ENCODE measurements at regions not wholly inside any gene's neighbourhood (a gene's known extent, or its start where the extent isn't known, plus 50 kb on each side); places are given as distances from the start of the nearest gene placed in this dataset.
"Not testable (repeated sequence)": the region's sequence is repeated elsewhere in the genome, so short reads cannot be mapped to it uniquely, and the experiment has no call there.

DNA sequence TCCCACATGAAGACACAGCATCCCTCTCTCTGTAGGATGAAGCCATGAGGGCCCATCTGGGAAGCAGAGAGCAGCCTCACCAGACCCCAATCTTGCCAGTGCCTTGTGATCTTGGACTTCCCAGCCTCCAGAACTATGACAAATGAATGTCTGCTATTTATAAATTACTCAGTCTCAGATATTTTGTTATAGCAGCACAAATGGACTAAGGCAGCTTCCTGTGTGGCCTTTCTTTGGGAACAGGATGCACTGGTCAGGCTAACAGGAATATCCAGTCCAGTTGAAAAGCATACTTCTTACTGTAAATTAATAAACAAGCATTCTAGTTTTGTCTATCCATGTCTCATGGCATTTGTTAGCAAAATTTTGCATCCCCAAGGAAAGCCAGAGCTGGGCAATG, 134.1 kb upstream of the ETV3 start:
- H3K4me3 ChIP-seq (ENCODE audit: low read length), result no peak overlapping the region
- H3K9ac ChIP-seq (ENCODE audit: low read depth, low read length), result no peak overlapping the region
- H3K27me3 ChIP-seq (ENCODE audit: insufficient read depth, low read length), result peaks cover 57% of the 10 kb centered on the region
- no peaks in the 10 kb centered on the region for H3K9me3 ChIP-seq (ENCODE audit: insufficient read depth, low read depth, low read length)
- no peaks in the 10 kb centered on the region for H3K36me3 ChIP-seq (ENCODE audit: insufficient read depth, low read depth, low read length)
- peaks cover 27% of the 10 kb centered on the region for H3K4me1 ChIP-seq (ENCODE audit: insufficient read depth, low read length)
- no peak overlapping the region for H3K27ac ChIP-seq (ENCODE audit: low read length)

DNA sequence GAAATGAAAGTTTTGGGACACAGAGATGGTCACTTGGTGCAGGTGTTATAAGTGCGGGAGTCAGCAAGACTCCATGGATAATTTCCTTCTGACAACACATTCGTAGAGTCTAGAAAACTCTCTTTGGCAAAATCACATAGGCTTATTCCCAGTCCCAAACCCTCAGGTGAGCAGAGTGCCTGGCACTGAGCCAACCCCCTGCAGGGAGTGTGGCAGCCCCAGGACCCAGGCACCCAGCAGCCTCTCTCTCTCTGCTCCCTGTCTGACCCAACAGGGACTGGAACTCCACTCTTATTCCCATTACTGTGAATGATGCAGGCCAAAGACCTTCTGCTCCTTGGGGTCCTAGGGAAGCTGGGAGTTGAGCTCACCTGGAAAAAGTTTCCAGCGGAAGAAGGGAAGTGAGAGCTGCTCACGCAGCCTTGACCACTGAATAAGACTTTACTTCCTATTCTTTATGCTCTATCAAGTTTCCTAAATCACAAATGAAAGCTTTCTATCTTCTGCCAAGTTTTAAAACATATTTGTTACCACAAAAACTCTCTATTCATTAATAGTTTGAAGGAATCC, 132.6 kb upstream of the ETV3 start:
- H3K9me3 ChIP-seq (ENCODE audit: insufficient read depth, low read depth, low read length), result no peaks in the 10 kb centered on the region
- H3K4me3 ChIP-seq (ENCODE audit: low read length), result no peak overlapping the region
- H3K27me3 ChIP-seq (ENCODE audit: insufficient read depth, low read length), result peaks cover 49% of the 10 kb centered on the region

DNA sequence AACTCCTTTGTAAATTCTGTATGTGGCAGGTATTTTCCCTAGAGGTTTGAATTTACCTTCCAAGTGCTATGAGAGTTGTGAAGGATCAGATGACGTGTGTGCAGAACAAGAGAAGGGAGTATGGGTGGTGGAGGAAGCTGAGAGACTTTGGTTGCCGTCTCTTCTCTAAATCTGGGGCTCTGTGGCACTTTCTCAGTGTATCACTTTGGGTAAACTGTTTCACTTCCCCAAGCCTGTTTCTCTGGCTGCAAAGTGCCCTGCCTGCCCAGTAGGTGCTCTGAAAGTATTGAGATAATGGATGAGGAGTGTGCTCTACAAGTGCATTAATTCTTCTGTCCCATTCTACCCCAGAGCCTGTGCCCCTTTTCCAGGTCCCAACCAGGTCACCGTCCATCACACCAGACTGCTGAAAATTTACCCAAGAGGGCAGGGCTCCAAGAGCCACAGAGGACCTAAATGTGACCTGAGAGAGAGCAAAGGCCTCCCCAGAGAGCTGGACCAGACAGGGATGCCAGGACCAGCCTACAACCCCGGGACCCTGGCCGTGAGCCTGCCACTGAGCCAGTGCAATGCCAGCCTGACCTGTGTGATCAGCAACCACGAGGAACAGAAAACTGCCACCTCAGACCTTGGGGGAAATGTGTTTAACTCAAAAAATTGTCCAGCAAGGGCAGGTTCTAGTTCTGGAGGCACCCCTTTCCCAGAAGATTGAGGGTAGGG, 131.6 kb upstream of the ETV3 start:
- H3K36me3 ChIP-seq (ENCODE audit: insufficient read depth, low read depth, low read length), result no peaks in the 10 kb centered on the region
- H3K4me3 ChIP-seq (ENCODE audit: low read length), result no peak overlapping the region
- H3K27ac ChIP-seq (ENCODE audit: low read length), result no peak overlapping the region
- H3K9me3 ChIP-seq (ENCODE audit: insufficient read depth, low read depth, low read length), result no peaks in the 10 kb centered on the region
- H3K27me3 ChIP-seq (ENCODE audit: insufficient read depth, low read length), result peaks cover 40% of the 10 kb centered on the region
- H3K9ac ChIP-seq (ENCODE audit: low read depth, low read length), result no peak overlapping the region
- peaks cover 18% of the 10 kb centered on the region for H3K4me1 ChIP-seq (ENCODE audit: insufficient read depth, low read length)

More for the DNA sequence above, 132.6 kb upstream of the ETV3 start:
- Histone ChIP-seq H3K4me1 (ENCODE audit: insufficient read depth, low read length) (peaks cover 27% of the 10 kb centered on the region), H3K9ac (ENCODE audit: low read depth, low read length) (no peak overlapping the region), H3K27ac (ENCODE audit: low read length) (no peak overlapping the region), H3K36me3 (ENCODE audit: insufficient read depth, low read depth, low read length) (no peaks in the 10 kb centered on the region)

- H3K9me3 ChIP-seq (ENCODE audit: insufficient read depth, low read depth, low read length), result no peaks in the 10 kb centered on the region
- H3K27me3 ChIP-seq (ENCODE audit: insufficient read depth, low read length), result no peaks in the 10 kb centered on the region
- no peak overlapping the region for H3K4me3 ChIP-seq (ENCODE audit: low read length)
- no peak overlapping the region for H3K27ac ChIP-seq (ENCODE audit: low read length)
- no peak overlapping the region for H3K9ac ChIP-seq (ENCODE audit: low read depth, low read length)
- no peaks in the 10 kb centered on the region for H3K4me1 ChIP-seq (ENCODE audit: insufficient read depth, low read length)
- H3K36me3 ChIP-seq (ENCODE audit: insufficient read depth, low read depth, low read length), result no peaks in the 10 kb centered on the region
These were observed 124.7 kb upstream of the ETV3 start for GRCh38 chr1:157262891-157263290.

DNA sequence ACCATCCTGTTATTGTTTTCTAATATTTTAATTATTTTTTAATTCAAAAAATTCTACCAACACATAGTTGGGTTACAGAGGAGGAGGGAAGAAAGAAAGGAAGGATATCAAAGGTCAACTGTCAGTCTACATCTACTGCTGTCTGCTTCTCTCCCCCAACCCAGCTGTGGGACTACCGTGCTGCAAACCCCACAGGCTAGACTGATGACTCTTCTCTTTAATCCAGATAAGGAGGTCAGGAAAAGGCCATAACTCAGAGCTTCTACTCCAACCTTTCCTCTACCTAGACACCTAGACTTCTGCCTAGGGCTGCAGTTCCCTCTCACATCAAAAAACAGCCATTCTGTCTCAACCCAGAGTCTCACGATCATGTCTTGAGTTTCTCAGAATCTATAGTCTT, 124.2 kb upstream of the ETV3 start:
- no peaks in the 10 kb centered on the region for H3K9me3 ChIP-seq (ENCODE audit: insufficient read depth, low read depth, low read length)
- no peak overlapping the region for H3K4me3 ChIP-seq (ENCODE audit: low read length)
- no peaks in the 10 kb centered on the region for H3K4me1 ChIP-seq (ENCODE audit: insufficient read depth, low read length)
- H3K27ac ChIP-seq (ENCODE audit: low read length), result no peak overlapping the region
- H3K36me3 ChIP-seq (ENCODE audit: insufficient read depth, low read depth, low read length), result no peaks in the 10 kb centered on the region
- H3K9ac ChIP-seq (ENCODE audit: low read depth, low read length), result no peak overlapping the region
- no peaks in the 10 kb centered on the region for H3K27me3 ChIP-seq (ENCODE audit: insufficient read depth, low read length)

GRCh38 chr1:157255891-157256290, 117.7 kb upstream of the ETV3 start:
- not testable (repeated sequence) for H3K27ac ChIP-seq (ENCODE audit: low read length); H3K27me3 ChIP-seq (ENCODE audit: insufficient read depth, low read length); H3K4me1 ChIP-seq (ENCODE audit: insufficient read depth, low read length); H3K36me3 ChIP-seq (ENCODE audit: insufficient read depth, low read depth, low read length); H3K4me3 ChIP-seq (ENCODE audit: low read length); H3K9ac ChIP-seq (ENCODE audit: low read depth, low read length)
- peaks cover 15% of the 10 kb centered on the region for H3K9me3 ChIP-seq (ENCODE audit: insufficient read depth, low read depth, low read length)

- peaks cover 15% of the 10 kb centered on the region for H3K9me3 ChIP-seq (ENCODE audit: insufficient read depth, low read depth, low read length)
These were observed 116.0 kb upstream of the ETV3 start for GRCh38 chr1:157254183-157254582.

GRCh38 chr1:157252473-157252872, 114.3 kb upstream of the ETV3 start:
- Histone ChIP-seq H3K4me1 (ENCODE audit: insufficient read depth, low read length) (no peaks in the 10 kb centered on the region), H3K27ac (ENCODE audit: low read length) (no peak overlapping the region)

More at GRCh38 chr1:157254183-157254582, 116.0 kb upstream of the ETV3 start:
- H3K9ac ChIP-seq (ENCODE audit: low read depth, low read length); H3K36me3 ChIP-seq (ENCODE audit: insufficient read depth, low read depth, low read length); H3K27ac ChIP-seq (ENCODE audit: low read length); H3K4me3 ChIP-seq (ENCODE audit: low read length); H3K4me1 ChIP-seq (ENCODE audit: insufficient read depth, low read length); H3K27me3 ChIP-seq (ENCODE audit: insufficient read depth, low read length): not testable (repeated sequence)

DNA sequence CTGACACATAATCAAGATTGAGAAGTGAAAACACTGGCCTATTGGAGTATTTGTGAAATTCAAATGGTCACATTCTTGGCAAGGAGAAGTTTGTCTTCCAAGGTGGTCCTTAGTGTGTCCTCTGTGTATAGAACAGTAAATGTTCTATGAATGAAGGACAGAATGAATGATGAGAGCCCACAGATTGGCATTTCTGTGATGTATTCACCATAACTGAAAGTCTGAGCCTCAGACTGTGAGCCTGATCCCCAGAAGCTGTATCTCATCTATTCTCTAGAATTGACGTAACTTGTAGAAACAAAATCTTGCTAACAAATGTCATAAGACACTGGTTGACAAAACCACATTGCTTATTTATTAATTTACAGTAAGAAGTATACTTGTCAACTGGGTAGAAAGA, 111.5 kb upstream of the ETV3 start:
- Histone ChIP-seq H3K36me3 (ENCODE audit: insufficient read depth, low read depth, low read length) (no peaks in the 10 kb centered on the region), H3K4me1 (ENCODE audit: insufficient read depth, low read length) (no peaks in the 10 kb centered on the region), H3K4me3 (ENCODE audit: low read length) (no peak overlapping the region), H3K27me3 (ENCODE audit: insufficient read depth, low read length) (no peaks in the 10 kb centered on the region), H3K9me3 (ENCODE audit: insufficient read depth, low read depth, low read length) (peaks cover 15% of the 10 kb centered on the region), H3K9ac (ENCODE audit: low read depth, low read length) (no peak overlapping the region), H3K27ac (ENCODE audit: low read length) (no peak overlapping the region)

More at GRCh38 chr1:157252473-157252872, 114.3 kb upstream of the ETV3 start:
- H3K9ac ChIP-seq (ENCODE audit: low read depth, low read length), result no peak overlapping the region
- H3K9me3 ChIP-seq (ENCODE audit: insufficient read depth, low read depth, low read length), result peaks cover 15% of the 10 kb centered on the region
- H3K4me3 ChIP-seq (ENCODE audit: low read length), result no peak overlapping the region
- no peaks in the 10 kb centered on the region for H3K36me3 ChIP-seq (ENCODE audit: insufficient read depth, low read depth, low read length)
- no peaks in the 10 kb centered on the region for H3K27me3 ChIP-seq (ENCODE audit: insufficient read depth, low read length)

- peaks cover 15% of the 10 kb centered on the region for H3K9me3 ChIP-seq (ENCODE audit: insufficient read depth, low read depth, low read length)
- no peaks in the 10 kb centered on the region for H3K4me1 ChIP-seq (ENCODE audit: insufficient read depth, low read length)
- H3K27me3 ChIP-seq (ENCODE audit: insufficient read depth, low read length), result no peaks in the 10 kb centered on the region
- H3K27ac ChIP-seq (ENCODE audit: low read length), result no peak overlapping the region
- no peak overlapping the region for H3K9ac ChIP-seq (ENCODE audit: low read depth, low read length)
- no peak overlapping the region for H3K4me3 ChIP-seq (ENCODE audit: low read length)
- H3K36me3 ChIP-seq (ENCODE audit: insufficient read depth, low read depth, low read length), result no peaks in the 10 kb centered on the region
These were observed 111.1 kb upstream of the ETV3 start for GRCh38 chr1:157249326-157249725.

DNA sequence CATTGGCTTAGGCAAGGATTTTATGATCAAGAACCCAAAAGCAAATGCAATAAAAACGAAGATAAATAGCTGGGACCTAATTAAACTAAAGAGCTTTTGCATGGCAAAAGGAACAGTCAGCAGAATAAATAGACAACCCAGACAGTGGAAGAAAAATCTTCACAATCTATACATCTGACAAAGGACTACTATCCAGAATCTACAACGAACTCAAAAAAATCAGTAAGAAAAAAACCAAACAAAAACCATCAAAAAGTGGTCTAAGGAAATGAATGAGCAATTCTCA, 109.5 kb upstream of the ETV3 start:
- H3K27ac ChIP-seq (ENCODE audit: low read length); H3K36me3 ChIP-seq (ENCODE audit: insufficient read depth, low read depth, low read length); H3K4me3 ChIP-seq (ENCODE audit: low read length); H3K4me1 ChIP-seq (ENCODE audit: insufficient read depth, low read length); H3K9ac ChIP-seq (ENCODE audit: low read depth, low read length); H3K9me3 ChIP-seq (ENCODE audit: insufficient read depth, low read depth, low read length); H3K27me3 ChIP-seq (ENCODE audit: insufficient read depth, low read length): not testable (repeated sequence)

GRCh38 chr1:157247005-157247763, 109.0 kb upstream of the ETV3 start:
- H3K36me3 ChIP-seq (ENCODE audit: insufficient read depth, low read depth, low read length), result no peaks in the 10 kb centered on the region
- no peak overlapping the region for H3K9ac ChIP-seq (ENCODE audit: low read depth, low read length)
- no peaks in the 10 kb centered on the region for H3K27me3 ChIP-seq (ENCODE audit: insufficient read depth, low read length)

More at GRCh38 chr1:157247005-157247763, 109.0 kb upstream of the ETV3 start:
- Histone ChIP-seq H3K4me3 (ENCODE audit: low read length) (no peak overlapping the region), H3K9me3 (ENCODE audit: insufficient read depth, low read depth, low read length) (no peaks in the 10 kb centered on the region), H3K4me1 (ENCODE audit: insufficient read depth, low read length) (no peaks in the 10 kb centered on the region), H3K27ac (ENCODE audit: low read length) (no peak overlapping the region)
